ENCODE measurements at regions not wholly inside any gene's neighbourhood (a gene's known extent, or its start where the extent isn't known, plus 50 kb on each side); places are given as distances from the start of the nearest gene placed in this dataset.

DNA sequence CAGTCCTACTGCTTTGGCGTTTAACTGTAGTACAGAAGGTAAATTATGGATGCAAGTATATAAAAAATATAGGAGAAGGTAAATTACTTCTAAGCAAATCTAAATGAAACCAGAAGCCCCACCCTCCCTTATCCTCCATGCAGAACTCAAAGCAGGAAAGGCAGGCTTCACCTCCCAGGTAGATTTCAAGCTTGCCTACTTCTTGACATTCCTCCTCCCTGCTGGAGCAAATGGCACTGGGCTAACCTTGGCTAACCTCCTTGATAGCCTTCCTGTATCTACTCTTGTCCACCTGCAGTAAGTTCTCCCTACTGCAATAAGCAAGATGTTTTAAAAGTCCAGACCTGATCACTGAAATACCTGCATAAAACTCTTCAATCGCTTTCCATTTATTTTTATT lies 396.0 kb downstream of the IRS2 start:
- DNase-seq, result no peak

DNA sequence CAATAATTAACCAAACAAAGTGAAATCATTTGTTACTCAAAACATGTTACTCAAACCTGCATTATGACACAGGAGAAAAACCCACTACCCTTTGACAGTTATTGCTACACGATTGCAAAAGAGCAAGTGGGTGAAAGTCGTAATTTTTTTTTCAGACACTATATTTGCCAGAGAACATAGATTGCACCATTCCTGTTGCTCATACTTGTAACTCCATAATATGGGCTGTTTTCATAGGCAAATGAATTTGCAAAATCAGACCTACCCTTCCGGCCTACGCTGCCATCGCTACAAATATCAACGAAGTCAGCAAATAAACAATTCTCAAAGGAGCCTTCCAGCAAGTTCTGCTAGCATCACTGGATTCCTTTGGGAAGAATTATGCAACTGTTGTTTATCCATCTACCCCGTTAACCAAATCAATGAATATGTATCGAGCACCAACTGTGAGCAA lies 396.5 kb downstream of the IRS2 start:
- DNase-seq, result no peak

DNA sequence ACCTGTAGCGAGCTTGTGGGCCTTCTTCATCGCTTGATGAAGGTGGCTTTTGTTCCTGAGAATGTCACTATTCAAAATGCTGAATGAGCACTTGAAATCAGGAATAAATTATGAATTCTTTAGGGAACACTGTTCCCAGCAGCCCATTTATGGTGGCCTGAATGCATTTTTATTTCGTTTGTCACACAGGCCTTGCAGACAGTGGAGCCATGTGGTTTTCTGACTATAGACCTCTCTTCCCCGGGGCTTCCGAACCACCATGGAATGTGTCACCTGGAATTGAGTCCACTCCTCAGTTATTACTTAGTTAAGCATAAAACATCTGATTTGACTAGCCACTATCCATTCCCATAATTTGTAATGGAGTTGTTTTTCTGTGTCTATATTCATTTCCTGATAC lies 396.9 kb downstream of the IRS2 start:
- no peak for DNase-seq

DNA sequence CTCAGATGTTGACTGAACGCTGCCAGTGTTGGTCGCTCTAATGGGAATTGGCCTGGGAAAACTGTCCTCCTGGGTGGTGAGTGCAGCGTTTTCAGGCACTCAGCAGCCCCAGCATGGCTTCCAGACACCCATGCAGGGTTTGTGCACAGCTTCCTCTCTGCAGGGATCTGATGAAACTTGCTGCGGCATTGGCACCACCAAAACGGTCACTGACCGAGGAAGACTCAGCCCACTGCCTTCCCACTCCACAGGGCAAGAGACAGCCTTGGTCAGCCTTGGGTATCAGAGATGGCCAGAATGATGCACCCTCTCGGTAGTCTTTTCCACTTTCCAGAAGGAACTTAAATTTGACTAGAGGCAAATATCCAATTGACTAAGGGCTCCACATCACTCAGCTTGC lies 398.9 kb downstream of the IRS2 start:
- DNase-seq, result no peak

DNA sequence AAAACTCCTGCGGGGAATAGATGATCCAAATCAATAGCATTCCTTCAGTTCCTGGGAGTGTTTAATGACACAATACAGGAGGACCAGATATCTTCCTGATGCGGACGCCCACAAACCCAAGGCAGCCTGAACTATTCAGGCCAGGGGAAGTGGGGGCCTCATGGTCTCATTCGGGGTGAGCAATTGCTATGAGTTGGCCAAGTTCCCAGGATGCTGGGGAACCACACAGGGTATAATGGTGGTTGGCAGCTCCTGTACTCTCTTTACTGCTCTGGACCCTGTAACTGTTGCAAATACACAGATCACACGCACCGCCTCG lies 401.2 kb downstream of the IRS2 start:
- no peak for DNase-seq

DNA sequence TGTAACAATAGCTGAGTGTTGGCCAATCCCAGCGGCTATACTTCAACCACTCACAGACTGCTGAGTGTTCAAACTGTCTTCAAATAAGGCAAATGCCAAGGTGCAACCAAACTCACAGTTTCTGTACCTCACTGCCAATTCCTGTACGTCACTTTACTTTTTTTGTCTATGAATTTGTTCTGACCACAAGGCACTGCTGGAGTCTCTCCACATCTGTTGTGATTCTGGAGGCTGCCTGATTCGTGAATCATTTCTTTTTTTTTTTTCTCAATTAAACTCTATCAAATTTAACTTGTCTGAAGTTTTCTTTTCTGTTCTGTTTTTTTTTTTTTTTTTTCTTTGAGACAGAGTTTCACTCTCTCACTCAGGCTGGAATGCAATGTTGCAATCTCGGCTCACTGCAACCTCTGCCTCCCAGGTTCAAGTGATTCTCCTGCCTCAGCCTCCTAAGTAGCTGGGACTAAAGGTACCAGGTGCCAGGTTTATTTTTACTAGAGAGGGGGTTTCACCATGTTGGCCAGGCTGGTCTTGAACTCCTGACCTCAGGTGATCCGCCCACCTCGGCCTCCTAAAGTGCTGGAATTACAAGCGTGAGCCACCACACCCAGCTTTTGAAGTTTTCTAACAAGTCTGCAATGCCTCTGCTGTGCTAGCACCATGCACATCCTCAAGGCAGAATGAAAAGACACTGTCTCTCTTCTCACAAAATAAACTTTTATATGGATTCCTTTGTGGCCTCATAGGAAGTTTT lies 401.7 kb downstream of the IRS2 start:
- DNase-seq, result no peak

DNA sequence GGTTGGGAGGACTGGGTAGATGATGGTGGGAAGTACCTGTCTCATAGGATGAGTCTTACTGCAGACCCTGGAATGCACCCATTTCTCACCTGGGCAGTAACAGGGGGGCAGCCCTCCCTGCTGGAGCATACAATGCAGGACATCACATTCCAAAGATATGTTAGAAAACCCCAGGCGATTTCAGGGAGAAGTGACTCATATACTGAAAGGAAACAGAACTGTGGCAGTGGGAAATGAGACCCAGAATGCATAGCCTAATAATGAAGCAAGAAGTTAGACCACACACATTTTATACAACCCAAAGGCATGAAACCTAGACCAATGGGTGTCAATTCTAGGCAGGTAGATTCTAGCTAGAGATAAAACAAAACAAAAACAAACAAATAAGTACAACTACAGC lies 402.7 kb downstream of the IRS2 start:
- no peak for DNase-seq

DNA sequence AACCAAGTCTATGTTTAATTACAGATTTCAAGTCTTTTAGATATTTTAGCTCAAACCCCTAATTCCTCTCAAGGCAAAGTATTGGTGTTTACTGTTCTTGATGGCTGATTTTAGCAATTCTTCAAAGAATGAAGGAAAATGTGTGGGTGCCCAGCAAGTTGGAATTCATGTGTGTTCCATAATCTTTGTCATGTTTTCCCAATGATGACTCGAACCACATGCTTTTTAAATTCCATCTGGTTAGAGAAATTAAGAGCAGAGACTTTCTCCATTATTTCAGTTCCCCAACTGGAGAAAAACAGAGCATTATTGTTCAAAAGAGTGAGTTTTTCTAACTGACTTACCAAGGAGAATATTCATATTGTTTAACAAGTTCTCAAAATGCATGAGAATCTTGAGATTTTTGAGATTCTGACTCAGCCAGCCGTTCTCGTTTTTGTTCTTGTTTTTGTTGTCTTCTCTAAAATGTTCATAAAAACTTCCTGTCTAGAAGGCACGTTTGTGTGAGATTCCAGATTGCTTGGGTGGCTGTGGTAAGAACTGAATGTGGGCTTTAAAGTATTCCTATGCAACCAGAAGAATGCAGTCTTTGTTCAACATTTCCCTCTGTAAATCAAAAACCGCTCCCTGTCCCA lies 404.7 kb downstream of the IRS2 start:
- DNase-seq, result no peak

DNA sequence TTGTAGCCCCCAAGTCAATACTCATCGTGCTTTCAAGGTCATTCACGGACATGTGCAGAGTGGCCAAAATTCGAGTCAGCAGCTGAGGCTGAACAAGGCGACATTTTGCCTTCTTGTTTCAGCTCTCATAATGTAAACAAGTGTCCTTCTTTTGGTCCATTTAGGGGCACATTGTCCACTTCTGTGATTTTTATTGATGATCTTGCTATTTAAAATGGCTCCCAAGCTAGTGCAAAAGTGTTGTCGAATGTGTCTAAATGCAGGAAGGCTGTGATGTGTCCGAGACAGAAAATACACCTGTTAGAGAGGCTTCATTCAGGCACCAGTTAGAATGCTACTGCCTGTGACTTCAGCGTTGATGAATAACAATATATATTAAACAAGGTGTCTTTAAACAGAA lies 405.9 kb downstream of the IRS2 start:
- no peak for DNase-seq

DNA sequence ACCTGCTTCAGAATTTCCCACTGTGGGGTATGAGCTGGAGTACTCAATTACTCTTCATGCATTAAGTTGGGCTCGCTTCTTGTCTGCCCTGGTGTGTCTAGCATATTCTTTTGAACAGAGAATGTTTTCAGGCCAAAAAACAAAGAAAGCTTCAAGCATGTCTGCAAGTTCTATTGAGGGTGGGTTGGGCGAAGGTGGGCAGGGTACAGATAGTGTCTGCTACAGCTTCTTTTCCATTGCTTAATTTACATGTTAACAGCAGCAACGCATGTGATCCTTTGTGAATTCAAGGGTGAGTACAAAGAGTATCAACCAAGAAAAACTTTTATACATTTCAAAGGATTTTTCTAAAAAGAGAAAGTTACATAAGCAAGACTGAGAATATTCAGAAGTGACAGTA lies 406.5 kb downstream of the IRS2 start:
- DNase-seq, result no peak

DNA sequence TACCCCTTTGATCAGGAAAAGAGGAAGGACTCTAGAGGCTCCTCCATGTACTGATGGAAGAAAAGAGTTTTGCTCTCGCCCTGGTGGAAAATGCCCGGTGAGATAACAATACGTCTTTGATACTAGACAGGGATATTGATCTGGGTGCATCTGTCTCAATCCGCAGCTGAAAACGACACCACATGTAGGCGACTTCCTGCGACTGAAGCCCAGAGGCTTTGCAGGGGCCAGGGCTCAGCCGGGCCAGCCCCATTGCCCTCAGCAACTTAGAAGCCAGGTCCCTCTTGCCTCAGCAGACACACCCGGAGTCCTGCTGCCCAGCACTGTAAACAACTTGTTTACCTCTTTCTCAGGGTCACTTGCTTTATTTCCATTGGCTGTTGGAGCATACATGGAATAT lies 409.4 kb downstream of the IRS2 start:
- DNase-seq, result no peak

DNA sequence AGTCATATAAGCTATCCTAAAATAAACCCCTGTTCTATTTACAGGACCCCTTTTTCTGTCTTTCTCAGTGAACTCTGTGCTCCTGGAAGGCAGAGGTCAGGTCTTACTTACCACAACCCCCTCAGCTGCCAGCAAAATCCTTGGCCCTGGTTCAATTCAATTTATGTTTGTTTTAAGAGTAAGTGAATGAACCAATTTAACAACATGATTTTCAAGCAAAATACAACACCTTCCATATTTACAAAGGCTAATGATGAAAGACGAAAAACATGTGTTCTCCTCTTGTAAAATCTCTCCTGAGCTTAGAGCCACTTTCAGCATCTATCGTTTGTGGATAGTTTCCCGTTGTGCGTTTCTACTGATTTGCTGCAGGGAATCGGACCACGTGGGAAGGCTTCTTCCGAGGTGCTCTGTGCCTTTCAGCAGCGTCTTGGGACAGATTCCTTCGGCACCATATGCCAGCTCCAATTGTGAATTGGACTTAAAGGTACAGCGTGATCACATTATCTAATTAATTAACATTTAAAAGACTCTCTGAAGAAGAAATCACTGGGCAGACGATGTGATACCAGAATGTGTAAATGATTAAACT lies 411.7 kb downstream of the IRS2 start:
- DNase-seq, result no peak

DNA sequence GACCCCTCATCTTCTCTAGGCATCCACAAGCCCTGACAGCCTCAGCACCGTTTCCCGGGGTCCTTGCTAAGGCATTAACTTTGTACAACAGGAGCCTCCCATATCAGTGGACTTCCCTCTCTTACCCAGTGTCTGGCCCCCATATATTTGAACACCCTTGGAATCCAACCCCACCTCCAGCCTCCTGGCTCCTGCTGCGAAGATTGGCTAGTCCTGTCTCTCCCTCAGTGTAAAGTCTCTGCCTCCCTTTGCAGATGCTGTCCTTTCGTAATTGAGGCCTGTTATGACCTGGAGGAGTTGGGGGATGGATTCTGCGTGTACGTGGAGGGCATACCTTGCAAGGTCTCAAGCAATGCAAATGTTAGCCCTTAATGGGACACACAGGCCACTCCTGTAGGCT lies 413.7 kb downstream of the IRS2 start:
- no peak for DNase-seq

DNA sequence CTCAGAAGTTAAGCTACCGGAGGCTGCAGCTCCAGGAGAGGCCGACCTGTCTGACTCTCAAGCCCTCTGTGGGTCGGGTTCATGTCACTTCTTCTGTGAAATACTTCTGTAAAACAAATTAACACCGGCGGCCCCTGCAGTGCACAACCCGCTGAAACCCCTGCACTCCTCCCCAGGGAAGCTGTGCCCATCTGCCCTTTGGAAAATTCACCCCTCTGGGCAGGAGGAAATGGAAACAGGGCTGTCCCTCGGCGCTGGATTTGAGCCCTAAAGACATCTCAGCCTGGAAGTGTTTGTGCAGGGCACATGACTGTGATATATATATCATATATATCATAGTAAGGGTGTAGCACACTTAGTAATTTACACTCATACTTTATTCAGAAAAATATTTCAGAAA lies 415.3 kb downstream of the IRS2 start:
- DNase-seq, result no peak

DNA sequence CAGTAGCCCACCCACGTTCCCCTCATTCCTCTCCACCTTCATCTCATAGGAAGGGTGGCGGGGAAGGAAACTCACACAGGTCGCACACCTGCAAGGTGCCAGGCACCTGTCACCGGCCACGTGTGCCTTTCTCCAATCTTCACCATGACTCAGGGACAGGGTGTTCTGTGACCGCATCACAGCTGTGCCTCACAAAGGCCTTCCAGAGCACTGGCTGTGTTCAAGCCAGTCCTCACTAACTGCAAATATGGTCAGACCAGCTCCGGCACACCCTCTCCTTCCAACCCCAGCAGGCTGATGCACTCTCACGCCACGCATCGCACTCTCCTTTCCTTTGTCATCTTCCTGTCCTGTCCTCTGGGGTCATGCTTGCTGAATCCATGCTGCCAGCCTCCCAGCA lies 415.9 kb downstream of the IRS2 start:
- no peak for DNase-seq

DNA sequence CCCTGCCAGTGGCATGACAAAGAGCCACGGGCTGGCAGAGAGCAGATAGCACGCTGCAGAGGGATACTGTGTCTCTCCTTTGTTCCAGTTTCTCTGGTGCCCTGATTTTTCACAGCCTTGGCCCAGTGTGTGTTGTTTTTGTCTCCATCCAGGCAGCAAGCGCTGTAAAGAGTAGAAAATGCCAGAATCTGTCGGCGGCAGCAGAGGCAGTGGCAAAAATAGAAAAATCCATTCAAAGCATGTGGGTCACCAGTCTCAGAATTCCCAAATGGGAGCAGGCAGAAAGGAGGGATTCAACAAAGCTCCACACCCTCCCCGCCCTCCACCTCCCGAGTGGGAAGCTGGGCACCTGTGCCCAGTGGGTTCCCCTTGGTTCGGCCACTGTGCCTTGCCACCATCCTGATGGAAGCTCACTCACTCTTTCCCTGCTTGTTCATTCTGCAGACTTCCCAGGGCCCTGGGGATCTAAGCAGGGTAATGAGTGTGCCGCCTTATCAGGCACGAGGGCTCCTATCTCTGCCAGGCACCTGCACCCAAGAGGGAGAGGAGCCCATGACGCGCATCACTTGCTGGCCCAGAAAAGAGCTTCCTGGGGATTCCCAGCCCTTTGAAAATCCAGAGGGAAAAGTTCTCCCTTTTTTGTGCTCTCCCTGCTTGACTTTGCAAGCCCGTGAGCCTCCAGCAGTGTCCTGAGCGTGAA lies 416.9 kb downstream of the IRS2 start:
- DNase-seq, result no peak

DNA sequence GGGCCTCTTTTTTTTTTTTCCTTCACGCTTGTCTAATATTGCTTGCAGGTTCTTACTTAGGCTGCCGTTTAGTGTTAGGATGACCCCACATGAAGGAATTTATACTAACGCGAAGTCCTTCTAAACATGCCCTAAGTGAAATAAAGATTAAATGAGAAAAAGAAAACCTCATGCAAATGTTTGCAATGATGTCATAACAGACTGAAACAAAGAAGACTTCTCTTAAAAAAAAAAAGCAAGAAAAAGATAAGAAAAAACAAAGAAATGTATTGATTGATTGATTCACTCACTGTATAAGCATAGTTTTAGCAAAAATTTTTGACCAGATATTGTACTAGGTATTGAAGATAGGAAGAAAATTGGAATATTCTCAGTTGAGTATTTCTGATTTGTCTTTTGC lies 418.2 kb downstream of the IRS2 start:
- DNase-seq, result no peak

DNA sequence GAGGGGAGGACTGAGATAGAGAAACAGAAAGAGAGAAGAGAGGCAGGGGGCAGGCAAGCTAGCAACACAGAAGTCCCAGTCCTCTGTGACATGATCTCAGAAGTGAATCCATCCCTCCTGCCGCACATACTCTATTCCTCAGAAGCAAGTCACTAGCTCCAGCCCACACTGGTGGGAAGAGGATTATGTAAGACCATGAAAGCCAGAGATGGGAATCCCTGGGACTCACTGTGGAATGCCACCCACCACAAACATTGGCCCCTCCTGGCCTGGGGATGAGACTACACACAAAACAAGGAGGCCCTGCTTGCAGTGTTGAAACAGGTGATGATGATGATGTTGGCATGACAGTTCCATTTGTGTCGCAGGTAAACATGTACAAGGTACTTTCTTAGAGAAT lies 419.9 kb downstream of the IRS2 start:
- no peak for DNase-seq

DNA sequence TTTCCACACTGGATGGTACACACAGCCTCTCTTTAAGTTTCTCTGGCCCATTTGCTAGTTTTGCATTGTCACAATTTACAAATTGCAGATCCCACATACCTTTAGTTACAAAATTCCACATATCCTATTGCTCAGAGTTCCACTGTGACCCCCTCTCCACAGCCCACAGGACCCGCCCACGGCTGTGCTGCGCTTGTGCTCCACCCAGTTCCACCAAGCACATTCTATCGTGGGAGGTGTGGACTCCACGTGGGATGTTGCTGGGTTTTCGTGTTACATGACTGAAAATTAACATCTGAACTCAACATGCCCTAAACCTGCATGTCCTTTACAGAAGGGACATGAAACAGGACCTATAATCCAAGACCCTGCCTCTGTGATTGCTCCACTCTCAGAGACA lies 423.0 kb downstream of the IRS2 start:
- DNase-seq, result no peak

DNA sequence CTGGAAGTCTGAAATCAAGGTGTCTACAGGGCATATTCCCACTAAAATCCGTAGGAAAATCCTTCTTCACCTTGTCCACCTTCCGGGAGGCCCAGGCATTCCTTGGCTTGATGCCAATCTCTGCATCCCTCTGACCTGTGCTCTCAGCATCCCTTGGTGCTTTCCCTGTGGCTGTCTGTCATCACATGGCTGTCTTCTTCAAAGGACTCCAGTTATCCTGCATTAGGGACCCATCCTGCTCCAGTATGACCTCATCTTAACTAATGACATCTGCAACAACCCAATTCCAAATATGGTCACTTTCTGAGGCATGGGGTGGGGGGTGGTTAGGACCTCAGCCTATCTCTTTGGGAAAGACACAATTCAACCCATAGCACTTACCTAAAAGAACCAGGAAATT lies 423.8 kb downstream of the IRS2 start:
- no peak for DNase-seq

DNA sequence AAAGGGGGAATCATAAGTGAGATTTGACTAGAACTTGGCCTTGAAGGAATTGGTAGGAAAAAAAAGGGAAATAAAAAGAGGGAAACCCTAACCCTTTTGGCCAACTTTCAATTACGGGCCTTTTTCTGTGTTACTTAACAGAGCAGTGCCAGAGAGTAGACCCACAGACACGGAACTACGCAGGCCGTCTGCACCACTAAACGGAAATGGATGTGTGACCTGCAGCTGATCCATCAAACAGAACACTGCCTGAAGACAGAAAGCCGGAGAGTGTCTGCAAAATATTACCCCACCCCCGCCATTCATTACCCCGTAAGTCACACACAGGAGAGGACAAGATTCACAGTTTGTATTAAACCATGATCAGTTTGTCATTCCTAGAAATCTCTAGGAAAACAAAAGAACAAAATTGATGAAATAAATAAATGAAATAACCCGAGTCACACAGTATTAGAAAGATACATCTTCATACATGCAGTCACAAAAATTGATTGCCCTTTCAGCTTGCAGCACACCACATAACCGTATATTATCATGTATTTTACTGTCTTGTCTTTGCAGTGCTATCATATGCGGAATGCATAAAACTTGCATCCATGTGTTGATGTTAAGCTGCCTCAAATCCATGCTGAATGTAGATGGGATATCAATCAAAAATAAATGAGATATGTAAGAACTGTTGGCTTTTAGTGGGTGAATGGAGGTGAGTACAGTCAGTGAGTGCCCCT lies 424.7 kb downstream of the IRS2 start:
- no peak for DNase-seq

DNA sequence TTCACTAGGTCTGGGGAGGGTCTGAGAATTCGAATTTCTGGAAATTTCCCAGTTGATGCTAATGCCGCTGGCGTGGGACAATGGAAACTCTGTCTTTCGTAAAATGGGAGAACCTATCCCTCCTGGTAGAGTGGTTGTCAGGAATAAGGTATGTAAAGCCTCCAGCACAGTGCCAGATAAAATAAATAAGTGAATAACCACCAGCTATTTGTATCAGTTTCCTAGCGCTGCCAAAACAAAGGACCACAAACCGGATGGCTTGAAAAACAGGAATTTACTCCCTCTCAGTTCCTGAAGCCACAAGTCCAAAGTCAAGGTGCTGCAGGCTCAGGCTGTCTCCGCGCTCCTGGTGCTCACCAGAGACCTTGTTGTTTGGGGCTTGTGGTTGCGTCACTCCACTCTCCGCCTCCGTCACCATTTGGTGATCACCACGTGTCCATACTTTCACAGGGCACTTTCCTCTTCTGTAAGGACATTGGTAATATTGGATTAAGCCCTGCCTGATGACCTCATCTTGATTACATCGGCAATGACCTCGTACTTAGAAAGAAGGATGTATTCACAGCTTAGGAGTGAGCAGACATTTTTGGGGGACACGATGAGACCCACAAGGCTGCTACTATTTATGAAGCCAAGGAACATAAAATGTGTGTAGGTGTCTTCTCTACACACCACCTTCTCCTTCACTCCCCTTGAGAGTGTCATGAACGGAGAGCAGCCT lies 428.5 kb downstream of the IRS2 start:
- DNase-seq, result no peak

Measured in NCI-H2171 (cell line).